GM23248 (cell line): ENCODE measurements at regions not wholly inside any gene's neighbourhood (a gene's known extent, or its start where the extent isn't known, plus 50 kb on each side); places are given as distances from the start of the nearest gene placed in this dataset.

Source experiments
- DNase-seq: peaks from one replicate; pipeline ENCODE4 v3.0.0-alpha.2; 2015
- H2AFZ ChIP-seq: fragments of 200-600 bp; sonication (generic); 2 replicates; pipeline ENCODE4 v1.6.1; 2016; ENCODE audit warnings: antibody characterized with exemption
- H3F3A ChIP-seq: fragments of 200-600 bp; sonication (generic); 2 replicates; pipeline ENCODE4 v1.6.1; 2016; ENCODE audit warnings: mild to moderate bottlenecking, antibody characterized with exemption, mixed run types; ENCODE audit not compliant: insufficient read depth
- H3K27ac ChIP-seq: fragments of 200-600 bp; sonication (generic); 2 replicates; pipeline ENCODE4 v1.5.1; 2016; ENCODE audit warnings: mild to moderate bottlenecking
- H3K27me3 ChIP-seq: fragments of 200-600 bp; sonication (generic); replicated peaks from 2 replicates; pipeline ENCODE4 v1.6.1; 2016; ENCODE audit warnings: mild to moderate bottlenecking; ENCODE audit not compliant: insufficient read depth
- H3K36me3 ChIP-seq: fragments of 200-600 bp; sonication (generic); 2 replicates; pipeline ENCODE4 v1.6.1; 2016; ENCODE audit warnings: low read depth, mild to moderate bottlenecking
- H3K4me1 ChIP-seq: fragments of 200-600 bp; sonication (generic); 2 replicates; pipeline ENCODE4 v1.6.1; 2016; ENCODE audit warnings: mild to moderate bottlenecking; ENCODE audit not compliant: insufficient read depth
- H3K4me2 ChIP-seq: fragments of 200-600 bp; sonication (generic); one replicate; pipeline ENCODE4 v1.6.1; 2016; ENCODE audit warnings: mild to moderate bottlenecking; ENCODE audit not compliant: unreplicated experiment
- H3K4me3 ChIP-seq: fragments of 200-600 bp; sonication (generic); 2 replicates; pipeline ENCODE4 v1.5.1; 2016; ENCODE audit warnings: mild to moderate bottlenecking
- H3K79me2 ChIP-seq: fragments of 200-600 bp; sonication (generic); 2 replicates; pipeline ENCODE4 v1.6.1; 2016; ENCODE audit warnings: mild to moderate bottlenecking; ENCODE audit not compliant: insufficient read depth
- H3K9ac ChIP-seq: fragments of 200-600 bp; sonication (generic); 2 replicates; pipeline ENCODE4 v1.6.1; 2016; ENCODE audit warnings: mild to moderate bottlenecking
- H3K9me2 ChIP-seq: fragments of 200-600 bp; sonication (generic); 2 replicates; pipeline ENCODE4 v1.6.1; 2016; ENCODE audit warnings: mixed run types, mild to moderate bottlenecking, moderate library complexity; ENCODE audit not compliant: insufficient read depth
- H3K9me3 ChIP-seq: fragments of 200-600 bp; sonication (generic); one replicate; pipeline ENCODE4 v1.6.1; 2017; ENCODE audit warnings: low read depth
- H4K20me1 ChIP-seq: fragments of 200-600 bp; sonication (generic); 2 replicates; pipeline ENCODE4 v1.6.0; 2016; ENCODE audit not compliant: insufficient read depth
- EZH2 ChIP-seq: fragments of 200-600 bp; sonication (generic); IDR thresholded peaks from 2 replicates; pipeline ENCODE4 v1.6.1; 2018; ENCODE audit warnings: antibody characterized with exemption, mild to moderate bottlenecking; ENCODE audit not compliant: insufficient read depth, poor library complexity, severe bottlenecking
- EZH2phosphoT487 ChIP-seq: fragments of 200-600 bp; sonication (generic); IDR thresholded peaks from 2 replicates; pipeline ENCODE4 v1.6.1; 2018; ENCODE audit warnings: antibody characterized with exemption, moderate library complexity, mild to moderate bottlenecking, low read depth; ENCODE audit not compliant: insufficient read depth
- WGBS, 2 experiments: methylation state at CpG; one replicate each; pipeline ENCODE4 v1.1.6; 2015 to 2017; ENCODE audit warnings: low lambda C conversion rate in 2 of 2, low coverage in 1 of 2; ENCODE audit errors: missing lambda C conversion rate in 2 of 2; 5-methylcytosine and 5-hydroxymethylcytosine counted together
- in situ Hi-C: fragments of 300-500 bp; cut with MboI; formaldehyde crosslinking; loops from 2 replicates; pipeline ENCODE4 v1.15.0; 2020

DNA sequence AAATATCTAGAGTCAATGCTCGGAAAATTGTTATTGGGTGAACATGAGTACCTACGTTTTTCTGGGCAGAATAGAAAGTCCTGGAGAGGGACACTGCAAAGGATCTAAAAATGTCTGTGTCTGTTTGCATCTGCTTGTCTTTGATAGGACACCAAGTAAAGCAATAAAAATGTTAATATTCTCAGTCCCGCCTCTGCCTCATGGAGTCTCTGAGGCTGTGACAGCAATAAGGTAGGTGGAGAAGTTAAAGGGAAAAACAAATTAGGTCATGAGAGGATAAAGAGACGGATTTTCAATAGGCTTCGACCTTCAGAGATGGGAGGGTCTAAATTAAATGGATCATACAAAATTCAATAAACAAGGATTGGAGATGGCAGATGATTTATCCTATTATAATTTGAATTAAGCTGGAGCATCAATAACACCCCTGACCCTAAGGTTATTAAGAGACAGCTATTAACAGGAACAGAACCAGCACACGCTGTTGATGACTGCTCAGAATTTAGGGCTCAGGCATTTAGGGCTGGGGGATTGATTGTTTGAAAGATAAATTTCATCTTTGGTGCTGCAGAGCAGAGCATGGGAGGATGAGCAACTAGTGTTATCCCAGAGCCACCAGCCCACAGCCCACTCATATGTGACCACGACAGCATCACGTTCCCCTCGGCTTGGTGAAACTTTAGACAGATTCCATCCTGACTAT is 620.3 kb upstream of the CDH4 start:
- H3K36me3 ChIP-seq, result no peaks in the 10 kb centered on the region
- H3K9me2 ChIP-seq, result no peaks in the 10 kb centered on the region

DNA sequence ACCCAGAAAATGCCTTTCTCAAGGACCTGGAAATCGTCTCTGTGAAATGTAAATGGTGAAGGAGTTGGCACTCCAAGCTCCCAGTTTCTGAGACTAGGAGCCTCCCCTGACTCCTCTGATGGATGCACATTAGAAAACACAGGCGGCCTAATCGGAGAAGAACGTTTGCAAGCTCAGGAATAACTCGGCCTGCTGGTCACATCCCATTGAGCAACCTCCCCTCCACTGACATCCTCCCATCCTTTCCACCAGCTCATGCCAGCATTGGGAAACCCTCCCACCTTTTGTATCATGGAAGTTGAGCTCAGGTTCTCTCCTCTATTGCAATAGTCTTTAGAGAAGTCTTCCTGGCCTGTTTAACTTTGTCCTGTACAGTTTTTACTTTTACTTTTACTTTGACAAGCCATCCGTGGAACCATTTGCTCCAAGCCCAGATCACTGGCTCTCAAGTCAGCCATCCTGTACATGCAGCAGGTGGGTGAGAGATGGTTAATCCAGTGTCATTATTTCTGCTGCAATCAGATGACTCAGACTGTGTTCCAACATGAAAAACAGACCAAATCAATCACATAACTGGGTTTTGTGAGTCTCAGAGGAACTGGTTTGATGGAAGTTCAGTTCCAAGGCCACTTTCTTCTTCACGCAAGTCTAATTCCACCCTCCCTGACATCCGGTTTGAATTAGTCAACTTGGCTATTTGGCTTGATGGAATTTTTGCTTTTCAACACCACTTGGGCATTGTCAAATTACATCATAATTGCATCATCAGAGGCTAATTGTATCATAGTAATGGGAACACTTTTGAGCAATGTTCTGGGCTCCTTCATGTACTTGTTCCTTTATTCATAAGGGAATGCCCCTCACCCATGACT is 619.4 kb upstream of the CDH4 start:
- H3K4me3 ChIP-seq, result no peak overlapping the region
- H2AFZ ChIP-seq, result no peak overlapping the region
- H4K20me1 ChIP-seq, result no peaks in the 10 kb centered on the region
- 15 to 17% methylated on average over 8 of the region's 8 CpGs for WGBS, 2 experiments
- no peaks in the 10 kb centered on the region for H3K36me3 ChIP-seq
- H3K9ac ChIP-seq, result no peak overlapping the region
- no peak overlapping the region for H3K27ac ChIP-seq
- H3F3A ChIP-seq, result 0 out of 2 replicates have a peak, but pooled peaks cover 4% of the 10 kb centered on the region
- no peaks in the 10 kb centered on the region for H3K9me2 ChIP-seq
- no peaks in the 10 kb centered on the region for H3K79me2 ChIP-seq
- H3K27me3 ChIP-seq, result no peaks in the 10 kb centered on the region
- no peak overlapping the region for H3K4me2 ChIP-seq
- in situ Hi-C loops, result no loop called here
- H3K9me3 ChIP-seq, result no peaks in the 10 kb centered on the region
- TF ChIP-seq EZH2 (no peak), EZH2phosphoT487 (no peak)
- no peaks in the 10 kb centered on the region; the same call in 1 of the 2 replicates for H3K4me1 ChIP-seq
- DNase-seq, result peak; percentile 20

More for the DNA sequence above, 620.3 kb upstream of the CDH4 start:
- Histone ChIP-seq H2AFZ (no peak overlapping the region), H3K79me2 (no peaks in the 10 kb centered on the region), H4K20me1 (no peaks in the 10 kb centered on the region), H3F3A (0 out of 2 replicates have a peak, but pooled peaks cover 4% of the 10 kb centered on the region), H3K9ac (no peak overlapping the region), H3K27me3 (no peaks in the 10 kb centered on the region), H3K4me1 (no peaks in the 10 kb centered on the region; the same call in 1 of the 2 replicates), H3K4me3 (no peak overlapping the region), H3K4me2 (no peak overlapping the region), H3K27ac (no peak overlapping the region), H3K9me3 (no peaks in the 10 kb centered on the region)
- in situ Hi-C loops, result no loop called here
- WGBS, 2 experiments, result 45 to 55% methylated on average over 9 of the region's 9 CpGs
- TF ChIP-seq EZH2, result no peak
- TF ChIP-seq EZH2phosphoT487, result no peak
- DNase-seq, result no peak

DNA sequence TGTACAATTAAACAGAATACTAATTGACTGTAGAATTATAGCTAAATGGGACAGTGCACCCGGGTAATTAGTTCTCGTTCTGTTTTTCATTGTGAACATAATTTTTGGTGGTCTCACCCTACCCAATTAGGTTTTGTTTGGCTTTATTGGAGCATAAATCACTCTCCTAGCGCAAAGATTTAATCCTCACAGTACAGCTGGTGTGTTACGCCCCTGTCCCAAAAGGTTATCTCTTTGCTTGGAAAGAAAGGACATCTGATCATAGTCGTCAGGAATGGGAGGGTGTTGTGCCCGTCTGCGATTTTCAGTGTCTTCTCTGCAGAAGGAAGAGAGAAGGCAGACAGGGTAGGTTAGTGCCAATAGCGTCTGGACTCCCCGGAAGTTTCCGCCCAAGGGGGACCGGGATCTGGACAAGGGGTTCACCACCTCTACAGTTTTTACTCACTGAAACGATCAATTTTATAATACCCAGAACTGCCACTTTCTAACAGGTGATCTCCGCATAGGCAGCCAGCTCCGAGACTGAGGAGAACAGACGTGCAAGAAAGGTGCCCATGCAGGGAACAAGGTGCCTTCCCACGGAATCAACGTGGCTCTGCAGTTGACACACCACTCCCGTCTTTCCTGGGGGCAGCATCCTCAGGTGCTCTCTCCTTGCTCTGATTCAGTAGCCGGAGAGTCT is 617.4 kb upstream of the CDH4 start:
- H3K9me2 ChIP-seq, result no peaks in the 10 kb centered on the region
- no peak for DNase-seq
- in situ Hi-C loops, result no loop called here
- no peak overlapping the region for H3K9ac ChIP-seq
- H3K9me3 ChIP-seq, result no peaks in the 10 kb centered on the region
- no peaks in the 10 kb centered on the region for H3K79me2 ChIP-seq
- no peak overlapping the region for H2AFZ ChIP-seq
- H3K27me3 ChIP-seq, result no peaks in the 10 kb centered on the region
- TF ChIP-seq EZH2phosphoT487 (no peak), EZH2 (no peak)
- H3K27ac ChIP-seq, result no peak overlapping the region
- H4K20me1 ChIP-seq, result no peaks in the 10 kb centered on the region
- no peak overlapping the region for H3K4me2 ChIP-seq
- H3K4me3 ChIP-seq, result no peak overlapping the region
- 63 to 67% methylated on average over 19 of the region's 19 CpGs for WGBS, 2 experiments
- H3F3A ChIP-seq, result 0 out of 2 replicates have a peak, but pooled peaks cover 4% of the 10 kb centered on the region
- H3K4me1 ChIP-seq, result no peaks in the 10 kb centered on the region; the same call in 1 of the 2 replicates
- no peaks in the 10 kb centered on the region for H3K36me3 ChIP-seq

DNA sequence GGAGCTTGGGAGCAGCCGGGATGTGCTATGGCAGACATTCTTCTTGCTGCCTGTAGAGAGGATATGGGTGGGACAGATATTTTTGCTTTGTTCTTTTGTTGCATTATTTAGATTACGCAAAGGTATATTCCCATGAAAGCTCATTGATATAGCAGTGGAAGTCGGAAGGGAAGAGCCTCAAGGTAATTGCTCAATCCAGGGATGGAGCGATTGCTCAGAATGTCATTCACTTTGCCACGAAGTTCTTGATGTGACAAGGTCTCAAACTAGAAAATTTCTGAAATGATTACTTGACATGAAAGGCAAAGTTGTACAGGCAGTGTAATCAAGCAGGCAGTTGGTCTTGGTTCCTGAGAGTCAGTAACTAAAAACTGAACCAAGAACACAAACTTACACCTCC is 615.6 kb upstream of the CDH4 start:
- Histone ChIP-seq H4K20me1 (no peaks in the 10 kb centered on the region), H3K27me3 (no peaks in the 10 kb centered on the region), H3K9ac (no peak overlapping the region), H3K9me2 (no peaks in the 10 kb centered on the region), H3K36me3 (no peaks in the 10 kb centered on the region), H2AFZ (no peak overlapping the region), H3F3A (0 out of 2 replicates have a peak, but pooled peaks cover 4% of the 10 kb centered on the region), H3K4me3 (no peak overlapping the region), H3K9me3 (no peaks in the 10 kb centered on the region), H3K4me1 (no peaks in the 10 kb centered on the region; the same call in 1 of the 2 replicates), H3K27ac (no peak overlapping the region), H3K4me2 (no peak overlapping the region), H3K79me2 (no peaks in the 10 kb centered on the region)
- TF ChIP-seq EZH2phosphoT487 (no peak), EZH2 (no peak)
- DNase-seq, result no peak
- 64 to 68% methylated on average over 5 of the region's 5 CpGs for WGBS, 2 experiments
- in situ Hi-C loops, result no loop called here
